HG02571 (cell line): ENCODE measurements at regions not wholly inside any gene's neighbourhood (a gene's known extent, or its start where the extent isn't known, plus 50 kb on each side); places are given as distances from the start of the nearest gene placed in this dataset.

Experiments
- ATAC-seq: cut with Tn5 transposase; IDR thresholded peaks from one replicate; pipeline ENCODE4 v1.9.1; 2021; ENCODE audit warnings: mild to moderate bottlenecking, moderate library complexity; ENCODE audit not compliant: unreplicated experiment

- ATAC-seq = no peak
Observed at GRCh38 chr4:156503119-156503518, 468.5 kb downstream of the PDGFC start.

- no peak for ATAC-seq
Observed at GRCh38 chr4:156501962-156502361, 469.6 kb downstream of the PDGFC start.

- no peak for ATAC-seq
Observed at GRCh38 chr4:156499684-156500083, 471.9 kb downstream of the PDGFC start.

GRCh38 chr4:156497486-156497885, 474.1 kb downstream of the PDGFC start:
- no peak for ATAC-seq

- ATAC-seq = no peak
Observed at GRCh38 chr4:156496797-156497196, 474.8 kb downstream of the PDGFC start.

GRCh38 chr4:156495836-156496235, 475.8 kb downstream of the PDGFC start:
- no peak for ATAC-seq

- no peak for ATAC-seq
Observed at GRCh38 chr4:156495091-156495490, 476.5 kb downstream of the PDGFC start.

- no peak for ATAC-seq
Observed at GRCh38 chr4:156493858-156494257, 477.7 kb downstream of the PDGFC start.

- ATAC-seq = no peak
Observed at GRCh38 chr4:156487107-156487506, 484.5 kb downstream of the PDGFC start.

GRCh38 chr4:156481845-156482244, 489.8 kb downstream of the PDGFC start:
- ATAC-seq = no peak

- no peak for ATAC-seq
Observed at GRCh38 chr4:156477636-156478035, 494.0 kb downstream of the PDGFC start.

GRCh38 chr4:156476359-156476758, 495.2 kb downstream of the PDGFC start:
- no peak for ATAC-seq

GRCh38 chr4:156475322-156475721, 496.3 kb downstream of the PDGFC start:
- ATAC-seq = no peak

GRCh38 chr4:156473151-156473550, 498.4 kb downstream of the PDGFC start:
- no peak for ATAC-seq

GRCh38 chr4:156472624-156473023, 499.0 kb downstream of the PDGFC start:
- ATAC-seq = no peak

- ATAC-seq = no peak
Observed at GRCh38 chr4:156459584-156459983, 505.9 kb upstream of the CTSO start.

- ATAC-seq = no peak
Observed at GRCh38 chr4:156456830-156457229, 503.2 kb upstream of the CTSO start.

GRCh38 chr4:156443488-156443887, 489.8 kb upstream of the CTSO start:
- ATAC-seq = no peak

GRCh38 chr4:156442912-156443311, 489.2 kb upstream of the CTSO start:
- no peak for ATAC-seq

- ATAC-seq = no peak
Observed at GRCh38 chr4:156439576-156440200, 486.0 kb upstream of the CTSO start.

- no peak for ATAC-seq
Observed at GRCh38 chr4:156437666-156438065, 484.0 kb upstream of the CTSO start.

GRCh38 chr4:156422576-156422975, 468.9 kb upstream of the CTSO start:
- ATAC-seq = no peak

- ATAC-seq = no peak
Observed at GRCh38 chr4:156420623-156421022, 467.0 kb upstream of the CTSO start.
